NCI-H1436 (cell line): ENCODE measurements at regions not wholly inside any gene's neighbourhood (a gene's known extent, or its start where the extent isn't known, plus 50 kb on each side); places are given as distances from the start of the nearest gene placed in this dataset.

ENCODE experiments used
- DNase-seq: peaks from one replicate; lab custom pipeline; 2025; lab: John Stamatoyannopoulos, UW

GRCh38 chr3:99500485-99500884 lies 137.9 kb upstream of the COL8A1 start:
- no peak for DNase-seq

DNA sequence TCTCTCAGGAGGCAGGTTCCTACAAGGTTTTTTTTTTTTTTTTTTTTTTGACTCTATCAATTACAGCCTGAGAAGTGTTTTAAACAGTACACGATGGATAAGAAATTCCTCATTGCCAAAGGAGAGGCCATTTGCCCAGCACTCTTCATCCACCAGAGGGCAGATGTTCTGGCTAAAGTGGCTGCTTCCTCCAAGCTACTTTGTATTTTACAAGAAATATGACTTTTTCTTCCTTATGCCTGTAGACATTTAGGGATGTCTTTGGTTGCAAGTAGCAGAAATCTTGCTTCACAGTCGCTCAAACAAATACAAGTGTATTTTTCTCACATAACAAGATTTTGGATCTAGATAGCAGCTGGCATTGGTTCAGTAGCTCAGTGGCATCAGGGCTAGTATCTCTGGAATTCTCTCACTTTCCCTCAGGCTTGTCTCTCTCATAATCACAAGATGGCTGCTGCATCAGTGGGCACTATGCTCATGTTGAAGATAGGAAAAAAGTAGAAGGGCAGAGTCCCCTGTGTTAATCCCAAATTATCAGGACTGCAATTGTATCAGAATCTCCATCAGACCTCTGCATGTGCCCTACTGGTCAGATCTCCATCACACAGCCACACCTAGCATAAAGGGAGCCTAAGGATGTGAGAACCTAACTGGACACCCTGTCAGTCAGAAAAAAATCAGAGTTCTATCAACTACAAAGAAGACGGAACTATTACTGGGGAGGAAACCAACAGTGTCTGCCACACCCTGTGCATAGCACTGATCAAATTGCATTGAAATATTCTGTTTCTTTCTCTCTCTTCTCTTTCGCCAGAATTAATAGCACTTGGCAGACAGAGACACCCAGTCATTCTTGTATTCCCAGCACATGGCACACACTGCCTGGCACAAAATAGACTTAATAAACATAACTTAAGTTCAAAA lies 138.9 kb upstream of the COL8A1 start:
- DNase-seq = no peak

GRCh38 chr3:99498550-99499234 lies 139.7 kb upstream of the COL8A1 start:
- DNase-seq = no peak

DNA sequence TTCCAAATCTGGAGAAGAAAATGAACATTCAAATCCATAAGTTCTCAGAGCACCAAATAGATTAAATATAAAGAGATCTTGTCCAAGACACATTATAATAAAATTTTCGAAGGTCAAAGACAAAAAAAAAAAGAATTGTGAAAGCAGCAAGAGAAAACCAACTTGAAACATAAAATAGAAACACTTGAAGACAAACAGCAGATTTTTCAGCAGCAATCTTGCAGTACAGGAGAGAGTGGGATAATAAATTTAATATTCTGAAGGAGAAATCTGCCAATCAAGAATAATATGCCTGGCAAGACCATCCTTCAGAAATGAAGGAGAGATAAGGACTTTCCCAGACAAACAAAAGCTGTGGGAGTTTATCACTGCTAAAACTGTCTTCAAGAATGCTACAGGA lies 150.5 kb upstream of the COL8A1 start:
- DNase-seq = no peak

DNA sequence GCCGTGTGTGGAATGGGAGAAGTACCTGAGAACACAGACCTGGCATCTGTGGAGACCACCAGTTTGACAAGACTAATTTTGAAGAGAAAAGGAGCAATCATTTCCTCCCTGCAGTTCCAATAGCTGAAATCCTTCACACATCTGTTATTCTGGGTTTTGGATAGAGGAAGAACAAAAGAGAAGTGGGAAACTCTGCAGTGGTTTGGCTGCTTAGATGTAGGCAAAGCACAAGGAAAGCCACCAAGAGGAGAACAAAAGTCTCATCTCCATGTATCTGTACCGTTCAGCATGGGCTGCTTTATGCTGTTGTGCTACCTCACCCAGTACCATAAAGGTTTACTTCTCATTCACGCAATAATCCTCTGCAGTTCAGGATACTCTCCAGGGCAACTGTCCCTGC lies 153.1 kb upstream of the COL8A1 start:
- DNase-seq = no peak

DNA sequence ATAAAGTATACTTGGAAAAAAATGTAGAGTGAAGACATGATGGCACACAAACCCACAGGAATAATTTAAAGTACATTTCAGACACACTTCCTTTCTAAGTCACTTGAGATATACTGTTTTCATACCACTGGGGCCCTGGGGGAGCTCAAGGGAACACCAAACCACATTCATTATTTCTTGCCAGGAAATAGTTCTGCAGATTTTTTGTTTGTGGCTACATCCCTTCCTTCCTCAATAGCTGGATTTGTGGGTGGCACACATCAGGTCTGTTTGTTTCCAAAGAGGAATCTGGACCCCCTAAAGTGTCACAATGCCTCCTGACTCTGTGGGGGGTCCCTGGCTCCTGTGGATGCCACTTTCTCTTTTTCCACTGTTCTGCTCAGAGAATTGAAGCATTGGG lies 153.5 kb upstream of the COL8A1 start:
- DNase-seq = no peak

- DNase-seq = no peak
Observed at GRCh38 chr3:99483841-99484240, 154.6 kb upstream of the COL8A1 start.

- no peak for DNase-seq
Observed at GRCh38 chr3:99482191-99482590, 156.2 kb upstream of the COL8A1 start.

GRCh38 chr3:99481561-99481960 lies 156.8 kb upstream of the COL8A1 start:
- no peak for DNase-seq

- no peak for DNase-seq
Observed at GRCh38 chr3:99479768-99480167, 158.6 kb upstream of the COL8A1 start.

DNA sequence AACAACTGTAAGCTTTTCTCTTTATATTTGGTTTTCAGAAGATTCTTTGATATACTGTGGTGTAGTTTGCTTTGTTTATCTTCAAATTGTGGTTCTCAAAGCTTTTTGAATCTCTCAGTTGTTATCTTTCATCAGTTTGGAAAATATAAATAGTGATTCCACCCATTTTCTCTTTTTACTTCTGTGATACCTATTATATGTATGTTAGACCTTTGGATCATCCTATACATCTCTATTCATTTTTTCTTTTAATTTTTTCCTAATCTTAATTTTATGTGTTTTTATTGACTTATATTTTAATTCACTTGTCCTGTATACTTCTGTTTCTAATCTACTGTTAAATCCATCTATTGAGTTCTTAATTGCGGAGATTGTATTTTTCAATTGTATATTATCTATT lies 160.7 kb upstream of the COL8A1 start:
- no peak for DNase-seq

DNA sequence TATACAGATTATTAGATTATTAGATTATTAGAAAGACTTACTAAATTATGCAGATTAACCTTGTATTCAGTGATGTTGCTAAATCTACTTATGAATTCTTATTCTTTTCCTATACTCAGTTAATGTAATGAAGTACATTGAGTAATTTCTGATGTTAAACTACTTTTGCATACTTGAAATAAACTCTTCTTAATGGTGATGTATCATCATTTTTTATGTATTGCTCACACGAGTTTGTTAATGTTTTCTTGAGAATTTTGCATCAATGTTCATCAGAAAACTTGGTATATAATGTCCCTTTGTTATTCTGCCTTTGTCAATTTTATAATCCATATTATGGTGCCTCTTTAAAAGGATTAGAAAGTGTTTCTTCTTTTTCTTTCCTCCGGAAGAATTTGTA lies 163.2 kb upstream of the COL8A1 start:
- DNase-seq = no peak

GRCh38 chr3:99474776-99475175 lies 163.6 kb upstream of the COL8A1 start:
- no peak for DNase-seq

GRCh38 chr3:99473321-99473751 lies 165.1 kb upstream of the COL8A1 start:
- DNase-seq = no peak

GRCh38 chr3:99472385-99472784 lies 166.0 kb upstream of the COL8A1 start:
- DNase-seq = no peak

- no peak for DNase-seq
Observed at GRCh38 chr3:99471353-99472323, 166.8 kb upstream of the COL8A1 start.

DNA sequence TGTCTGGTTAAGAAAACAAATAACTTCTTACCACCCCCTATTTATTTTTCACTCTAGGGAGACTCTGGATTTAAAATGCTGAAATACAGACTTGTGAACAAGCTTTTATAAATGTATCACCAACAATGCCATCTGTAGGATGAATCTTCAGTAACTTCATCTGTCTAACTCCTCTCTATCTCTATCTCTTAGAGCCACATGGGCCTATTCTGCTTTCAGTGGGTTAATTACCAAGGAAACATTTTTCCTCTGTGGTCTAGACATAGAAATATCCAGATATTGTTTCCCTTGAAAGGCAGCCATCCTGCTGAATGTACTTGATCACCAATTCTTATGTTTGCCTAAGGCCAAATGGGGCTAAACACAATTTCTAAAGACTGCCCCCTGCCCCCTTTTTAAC lies 167.6 kb upstream of the COL8A1 start:
- DNase-seq = no peak

DNA sequence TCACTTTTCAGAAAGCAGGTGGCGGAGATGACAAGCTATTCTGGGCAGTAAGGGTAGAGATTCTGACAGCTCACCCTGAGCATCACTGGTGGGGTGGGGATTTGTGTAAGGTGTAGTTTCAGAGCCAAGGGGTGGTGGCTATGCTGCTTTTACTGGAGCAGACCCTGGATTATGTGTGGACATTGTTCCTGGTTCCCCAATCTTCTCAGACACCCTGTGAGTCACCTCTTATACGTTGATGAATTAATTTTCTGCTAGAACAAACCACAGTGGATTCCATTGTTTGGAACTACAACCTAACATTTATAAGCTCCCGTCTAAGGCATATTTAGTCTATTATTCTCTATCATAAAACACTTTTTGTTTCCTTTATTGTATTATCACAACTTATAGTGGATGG lies 169.5 kb upstream of the COL8A1 start:
- DNase-seq = no peak

DNA sequence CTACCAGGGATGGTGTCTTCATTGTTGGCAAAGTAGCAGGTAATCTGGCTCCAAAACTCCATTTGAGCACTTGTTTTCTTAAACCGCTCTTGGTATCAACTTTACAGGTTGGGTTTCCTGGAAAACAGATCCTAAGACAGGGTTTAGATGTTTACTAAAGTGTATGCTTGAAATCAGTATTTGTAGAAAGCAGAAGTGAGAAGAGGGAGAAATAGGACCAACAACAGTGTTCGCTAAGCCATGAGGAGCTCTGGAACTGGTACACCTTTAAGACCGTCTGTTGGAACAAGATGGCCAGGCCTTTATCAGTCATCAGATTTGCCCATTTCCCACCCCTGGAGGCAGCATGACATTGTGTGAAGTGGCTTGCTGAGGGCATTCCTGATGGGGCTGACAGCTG lies 171.0 kb upstream of the COL8A1 start:
- DNase-seq = no peak

DNA sequence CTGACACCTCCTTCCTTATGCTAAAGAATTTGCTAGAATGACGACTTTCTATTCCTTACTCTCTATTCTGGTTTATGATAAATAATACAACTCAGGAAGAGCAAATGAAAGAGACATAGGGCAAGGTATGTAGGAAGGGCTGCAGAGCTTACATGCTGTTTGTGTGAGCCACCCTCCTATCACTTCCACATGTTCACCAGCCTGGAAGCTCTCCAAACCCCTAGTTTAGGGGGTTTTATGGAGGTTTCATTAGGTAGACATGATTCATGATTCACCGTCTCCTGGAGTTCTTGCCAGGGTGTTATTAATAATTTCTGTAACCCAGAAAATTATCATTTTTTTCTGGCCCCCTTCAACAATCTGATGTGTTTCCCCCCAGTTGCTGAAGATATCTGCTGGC lies 172.1 kb upstream of the COL8A1 start:
- no peak for DNase-seq

GRCh38 chr3:99458013-99458412 lies 180.4 kb upstream of the COL8A1 start:
- DNase-seq = no peak

DNA sequence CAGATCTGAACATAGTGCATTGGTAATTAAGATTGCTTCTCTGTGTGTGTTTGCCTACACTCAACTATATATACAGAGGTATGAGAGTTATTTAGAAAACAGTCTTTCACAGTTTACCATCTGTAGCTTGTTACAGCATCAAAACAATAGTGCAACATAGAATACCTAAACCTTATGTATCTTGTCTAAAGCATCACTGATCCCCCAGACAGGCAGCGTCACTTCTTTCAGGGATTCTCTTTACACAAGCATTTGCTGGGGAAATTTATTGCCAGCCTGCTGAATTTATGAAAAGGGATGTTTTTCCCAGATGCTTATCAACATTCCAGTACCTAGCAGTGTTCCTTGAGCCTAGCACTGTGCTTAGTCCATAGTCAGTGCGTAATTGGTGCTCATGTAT lies 195.8 kb upstream of the COL8A1 start:
- DNase-seq = no peak
